ENCODE measurements at regions not wholly inside any gene's neighbourhood (a gene's known extent, or its start where the extent isn't known, plus 50 kb on each side); places are given as distances from the start of the nearest gene placed in this dataset.

DNA sequence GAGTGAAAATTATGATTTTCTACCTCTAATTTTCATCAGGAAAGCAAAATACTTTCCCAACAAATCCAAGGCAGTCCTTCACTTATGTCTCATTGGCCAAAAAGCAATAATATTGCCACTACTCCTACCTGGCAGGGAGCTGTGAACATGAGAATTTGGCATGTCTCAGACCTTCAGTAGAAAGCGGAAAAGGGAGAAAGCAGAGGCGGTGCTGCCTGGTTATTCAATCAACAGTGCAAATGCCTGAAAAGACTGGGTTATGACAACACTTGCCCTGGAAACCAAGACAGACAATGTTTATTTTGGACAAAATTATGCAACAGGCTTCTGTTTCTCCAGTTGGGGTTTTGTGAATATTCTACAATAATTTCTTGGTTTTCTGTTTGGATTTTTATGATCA, 194.4 kb downstream of the TAF11L14 start:
- H3K4me1 ChIP-seq (ENCODE audit: control insufficient read depth, insufficient read depth, low read length), result no peaks in the 10 kb centered on the region
- no peak overlapping the region for H3K4ac ChIP-seq (ENCODE audit: low read depth, low read length)
- H4K91ac ChIP-seq (ENCODE audit: insufficient read depth, low read depth, low read length), result no peak overlapping the region
- intact Hi-C loops (cut with micrococcal nuclease) (no loop called here), in situ Hi-C loops (cut with MboI; ENCODE audit: low sequenced_read_pairs) (no loop called here), dilution Hi-C loops (cut with HindIII; ENCODE audit: low sequenced_read_pairs, unreplicated experiment) (no loop called here)
- H2BK15ac ChIP-seq (ENCODE audit: low read depth, low read length), result no peak overlapping the region
- H2BK120ac ChIP-seq (ENCODE audit: low read depth, low read length), result no peak overlapping the region
- H3K9me1 ChIP-seq (ENCODE audit: insufficient read depth, low read length), result no peaks in the 10 kb centered on the region
- H2AK9ac ChIP-seq (replicated peaks; ENCODE audit: low read depth, low read length, poor library complexity), result no peak overlapping the region
- ChIA-PET POLR2A (ENCODE audit: unreplicated experiment) (no interaction called here), CTCF (no interaction called here)
- no peak for DNase-seq
- WGBS, 2 experiments (ENCODE audit: extremely low coverage in 2 of 2, insufficient read length in 1 of 2), result 90% methylated on average over 2 of the region's 2 CpGs; no CpG with 5 or more reads in 1 of the 2 experiments
- BruUV-seq (replicated peaks), result no TSS peak
- no peak overlapping the region for H3K56ac ChIP-seq (ENCODE audit: extremely low read depth, insufficient read depth, low read length)
- H2BK20ac ChIP-seq (ENCODE audit: low read depth, low read length), result no peak overlapping the region
- no peaks in the 10 kb centered on the region for H3K27me3 ChIP-seq (ENCODE audit: control insufficient read depth, insufficient read depth, low read length)
- H3K36me3 ChIP-seq (ENCODE audit: control insufficient read depth, insufficient read depth, low read length), result no peaks in the 10 kb centered on the region
- H3K79me1 ChIP-seq (ENCODE audit: low read depth in 1 of 2, low read length in 2 of 2), result no peaks in the 10 kb centered on the region
- H3K9ac ChIP-seq (ENCODE audit: low read depth, low read length), result no peak overlapping the region
- H2BK5ac ChIP-seq (ENCODE audit: low read depth, low read length, poor library complexity, severe bottlenecking), result no peak overlapping the region
- no peak for TF ChIP-seq POLR2A (IDR thresholded peaks at IDR 0.05; ENCODE audit: low read depth, low read length)
- TF ChIP-seq FOS (IDR thresholded peaks at IDR 0.05; ENCODE audit: low read depth, low read length), result no peak
- no peak for TF ChIP-seq MXI1 (IDR thresholded peaks at IDR 0.05; ENCODE audit: borderline replicate concordance, low read depth, low read length)
- TF ChIP-seq CEBPB (IDR thresholded peaks at IDR 0.05; ENCODE audit: low read depth, low read length), result no peak
- TF ChIP-seq RCOR1 (IDR thresholded peaks at IDR 0.05; ENCODE audit: insufficient replicate concordance, low read length), result no peak
- TF ChIP-seq, protein P1, sequence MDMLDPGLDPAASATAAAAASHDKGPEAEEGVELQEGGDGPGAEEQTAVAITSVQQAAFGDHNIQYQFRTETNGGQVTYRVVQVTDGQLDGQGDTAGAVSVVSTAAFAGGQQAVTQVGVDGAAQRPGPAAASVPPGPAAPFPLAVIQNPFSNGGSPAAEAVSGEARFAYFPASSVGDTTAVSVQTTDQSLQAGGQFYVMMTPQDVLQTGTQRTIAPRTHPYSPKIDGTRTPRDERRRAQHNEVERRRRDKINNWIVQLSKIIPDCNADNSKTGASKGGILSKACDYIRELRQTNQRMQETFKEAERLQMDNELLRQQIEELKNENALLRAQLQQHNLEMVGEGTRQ (IDR thresholded peaks at IDR 0.05; ENCODE audit: low read depth, low read length), result no peak
- TF ChIP-seq MAFK (IDR thresholded peaks at IDR 0.05; ENCODE audit: low read depth, low read length), result no peak
- no peak for TF ChIP-seq SMC3 (IDR thresholded peaks at IDR 0.05; ENCODE audit: low read depth, low read length)
- TF ChIP-seq NFE2L2 (IDR thresholded peaks at IDR 0.05; ENCODE audit: low read depth, low read length), result no peak
- TF ChIP-seq, protein P2, sequence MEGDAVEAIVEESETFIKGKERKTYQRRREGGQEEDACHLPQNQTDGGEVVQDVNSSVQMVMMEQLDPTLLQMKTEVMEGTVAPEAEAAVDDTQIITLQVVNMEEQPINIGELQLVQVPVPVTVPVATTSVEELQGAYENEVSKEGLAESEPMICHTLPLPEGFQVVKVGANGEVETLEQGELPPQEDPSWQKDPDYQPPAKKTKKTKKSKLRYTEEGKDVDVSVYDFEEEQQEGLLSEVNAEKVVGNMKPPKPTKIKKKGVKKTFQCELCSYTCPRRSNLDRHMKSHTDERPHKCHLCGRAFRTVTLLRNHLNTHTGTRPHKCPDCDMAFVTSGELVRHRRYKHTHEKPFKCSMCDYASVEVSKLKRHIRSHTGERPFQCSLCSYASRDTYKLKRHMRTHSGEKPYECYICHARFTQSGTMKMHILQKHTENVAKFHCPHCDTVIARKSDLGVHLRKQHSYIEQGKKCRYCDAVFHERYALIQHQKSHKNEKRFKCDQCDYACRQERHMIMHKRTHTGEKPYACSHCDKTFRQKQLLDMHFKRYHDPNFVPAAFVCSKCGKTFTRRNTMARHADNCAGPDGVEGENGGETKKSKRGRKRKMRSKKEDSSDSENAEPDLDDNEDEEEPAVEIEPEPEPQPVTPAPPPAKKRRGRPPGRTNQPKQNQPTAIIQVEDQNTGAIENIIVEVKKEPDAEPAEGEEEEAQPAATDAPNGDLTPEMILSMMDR (conservative IDR thresholded peaks at IDR 0.05; ENCODE audit: low read depth, low read length), result no peak
- TF ChIP-seq RFX5 (IDR thresholded peaks at IDR 0.05; ENCODE audit: low read depth, low read length), result no peak
- TF ChIP-seq, protein P3, sequence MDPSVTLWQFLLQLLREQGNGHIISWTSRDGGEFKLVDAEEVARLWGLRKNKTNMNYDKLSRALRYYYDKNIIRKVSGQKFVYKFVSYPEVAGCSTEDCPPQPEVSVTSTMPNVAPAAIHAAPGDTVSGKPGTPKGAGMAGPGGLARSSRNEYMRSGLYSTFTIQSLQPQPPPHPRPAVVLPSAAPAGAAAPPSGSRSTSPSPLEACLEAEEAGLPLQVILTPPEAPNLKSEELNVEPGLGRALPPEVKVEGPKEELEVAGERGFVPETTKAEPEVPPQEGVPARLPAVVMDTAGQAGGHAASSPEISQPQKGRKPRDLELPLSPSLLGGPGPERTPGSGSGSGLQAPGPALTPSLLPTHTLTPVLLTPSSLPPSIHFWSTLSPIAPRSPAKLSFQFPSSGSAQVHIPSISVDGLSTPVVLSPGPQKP (IDR thresholded peaks at IDR 0.05; ENCODE audit: borderline replicate concordance, low read depth, low read length), result no peak
- no peak for TF ChIP-seq BHLHE40 (IDR thresholded peaks at IDR 0.05; ENCODE audit: low read depth, low read length)
- no peak for TF ChIP-seq MAZ (IDR thresholded peaks at IDR 0.05; ENCODE audit: borderline replicate concordance, low read depth, low read length)
- no peak for TF ChIP-seq CHD1 (IDR thresholded peaks at IDR 0.05; ENCODE audit: low read depth, low read length)
- no peak for TF ChIP-seq RAD21 (IDR thresholded peaks at IDR 0.05; ENCODE audit: low read length)
- no peak overlapping the region for H2AFZ ChIP-seq (replicated peaks; ENCODE audit: low read length, poor library complexity)
- no peaks in the 10 kb centered on the region for H3K9me3 ChIP-seq (ENCODE audit: control insufficient read depth, insufficient read depth, low read length)
- 0 out of 2 replicates have a peak, but pooled peaks have one; percentile 35 for ATAC-seq (ENCODE audit: low read depth)
- H3K23ac ChIP-seq (ENCODE audit: low read depth, low read length), result no peak overlapping the region
- no peak overlapping the region for H3K27ac ChIP-seq (ENCODE audit: insufficient read depth, low read length)
- H4K5ac ChIP-seq (ENCODE audit: low read depth, low read length), result no peak overlapping the region
- no peaks in the 10 kb centered on the region for H4K20me1 ChIP-seq (ENCODE audit: insufficient read depth, low read length)
- H3K14ac ChIP-seq (replicated peaks; ENCODE audit: low read depth, low read length), result no peak overlapping the region
- H3K4me2 ChIP-seq (ENCODE audit: low read depth, low read length), result no peak overlapping the region
- no peak overlapping the region for H2AK5ac ChIP-seq (ENCODE audit: low read depth, low read length)
- H4K8ac ChIP-seq (ENCODE audit: low read depth in 2 of 2, low read length in 2 of 2), result no peak overlapping the region
- no peak overlapping the region for H3K4me3 ChIP-seq (ENCODE audit: insufficient read depth, low read depth, low read length)
- no peak overlapping the region for H3K18ac ChIP-seq (ENCODE audit: low read depth, low read length)

Data from IMR-90 (cell line).